ENCODE measurements at regions not wholly inside any gene's neighbourhood (a gene's known extent, or its start where the extent isn't known, plus 50 kb on each side); places are given as distances from the start of the nearest gene placed in this dataset.

- CTCF ChIA-PET, result no interaction called here
- POLR2A ChIA-PET, result no interaction called here
- Histone ChIP-seq H3K9me3 (ENCODE audit: control insufficient read depth in 1 of 2, insufficient read depth in 1 of 2, low read depth in 1 of 2, low read length in 2 of 2) (no peaks in the 10 kb centered on the region), H3K4me3 (replicated peaks in 1 of 2; ENCODE audit: low read depth in 1 of 2, low read length in 2 of 2) (no peak overlapping the region), H3K27me3 (ENCODE audit: insufficient read depth, low read length) (no peaks in the 10 kb centered on the region; the same call in 1 of the 2 replicates), H3K4me2 (ENCODE audit: low read length) (no peak overlapping the region), H3K9me2 (ENCODE audit: insufficient read depth) (no peaks in the 10 kb centered on the region), H2AFZ (ENCODE audit: low read depth, low read length, poor library complexity, severe bottlenecking) (no peak overlapping the region), H3K4me1 (ENCODE audit: control insufficient read depth in 1 of 2, insufficient read depth in 2 of 2, low read length in 2 of 2) (no peaks in the 10 kb centered on the region), H3K36me3 (ENCODE audit: control insufficient read depth in 1 of 2, insufficient read depth in 2 of 2, low read length in 2 of 2) (no peaks in the 10 kb centered on the region), H3K9ac (ENCODE audit: low read length) (no peak overlapping the region), H3K27ac (ENCODE audit: low read depth, low read length) (no peak overlapping the region), H3K79me2 (ENCODE audit: insufficient read depth, low read length) (no peaks in the 10 kb centered on the region), H4K20me1 (ENCODE audit: insufficient read depth) (no peaks in the 10 kb centered on the region)
- no TSS peak for BruUV-seq (replicated peaks)
- RAD21 ChIA-PET (ENCODE audit: low non-redundant PET in 1 of 2, low total read pairs in 2 of 2, uncharacterized antibody in 2 of 2, unreplicated experiment in 2 of 2), result no interaction called here
- intact Hi-C loops (cut with micrococcal nuclease), result no loop called here
- TF ChIP-seq EZH2 (IDR thresholded peaks at IDR 0.05) (no peak), YY1 (IDR thresholded peaks at IDR 0.05; ENCODE audit: extremely low read depth, insufficient replicate concordance, low read depth, low read length) (no peak), JUND (IDR thresholded peaks at IDR 0.05) (no peak), EZH2phosphoT487 (IDR thresholded peaks at IDR 0.05; ENCODE audit: borderline replicate concordance) (no peak), MAX (IDR thresholded peaks at IDR 0.05) (no peak), CBX3 (IDR thresholded peaks at IDR 0.05; ENCODE audit: low read depth) (no peak), POLR2AphosphoS5 (IDR thresholded peaks at IDR 0.05; ENCODE audit: low read depth, low read length) (no peak), ZBTB33 (IDR thresholded peaks at IDR 0.05; ENCODE audit: extremely low read depth, insufficient replicate concordance, low read length) (no peak), POLR2A (IDR thresholded peaks at IDR 0.05; ENCODE audit: borderline replicate concordance, extremely low read depth, insufficient read depth, insufficient read length) (no peak), SP1 (IDR thresholded peaks at IDR 0.05; ENCODE audit: low read depth) (no peak), ATF3 (IDR thresholded peaks at IDR 0.05) (no peak), SIN3A (IDR thresholded peaks at IDR 0.05; ENCODE audit: low read depth) (no peak), ZNF274 (IDR thresholded peaks at IDR 0.05; ENCODE audit: low read depth, low read length) (no peak), ELF1 (IDR thresholded peaks at IDR 0.05; ENCODE audit: borderline replicate concordance, low read depth) (no peak), SRF (IDR thresholded peaks at IDR 0.05; ENCODE audit: low read depth) (no peak)
- ATAC-seq (no peak), DNase-seq (ENCODE audit: low read depth, low spot score) (no peak)
These were observed 305.9 kb downstream of the NUAK1 start for GRCh38 chr12:105832806-105833205.
